Panc1 (cell line): ENCODE measurements at regions not wholly inside any gene's neighbourhood (a gene's known extent, or its start where the extent isn't known, plus 50 kb on each side); places are given as distances from the start of the nearest gene placed in this dataset.

Experiments
- POLR2AphosphoS5 ChIP-seq: IDR thresholded peaks from 2 replicates; pipeline ENCODE4 v1.6.1; 2012; ENCODE audit warnings: mild to moderate bottlenecking, low read depth, low read length, moderate library complexity
- TCF7L2 ChIP-seq: IDR thresholded peaks from 2 replicates; pipeline ENCODE4 v1.6.1; 2011; ENCODE audit warnings: mild to moderate bottlenecking, low read depth, low read length, inconsistent platforms
- TF ChIP-seq, protein P1 (sequence below): fragments of 450-650 bp; IDR thresholded peaks from 2 replicates; pipeline ENCODE4 v1.5.1; 2017; ENCODE audit warnings: mild to moderate bottlenecking

- TF ChIP-seq, protein P1, sequence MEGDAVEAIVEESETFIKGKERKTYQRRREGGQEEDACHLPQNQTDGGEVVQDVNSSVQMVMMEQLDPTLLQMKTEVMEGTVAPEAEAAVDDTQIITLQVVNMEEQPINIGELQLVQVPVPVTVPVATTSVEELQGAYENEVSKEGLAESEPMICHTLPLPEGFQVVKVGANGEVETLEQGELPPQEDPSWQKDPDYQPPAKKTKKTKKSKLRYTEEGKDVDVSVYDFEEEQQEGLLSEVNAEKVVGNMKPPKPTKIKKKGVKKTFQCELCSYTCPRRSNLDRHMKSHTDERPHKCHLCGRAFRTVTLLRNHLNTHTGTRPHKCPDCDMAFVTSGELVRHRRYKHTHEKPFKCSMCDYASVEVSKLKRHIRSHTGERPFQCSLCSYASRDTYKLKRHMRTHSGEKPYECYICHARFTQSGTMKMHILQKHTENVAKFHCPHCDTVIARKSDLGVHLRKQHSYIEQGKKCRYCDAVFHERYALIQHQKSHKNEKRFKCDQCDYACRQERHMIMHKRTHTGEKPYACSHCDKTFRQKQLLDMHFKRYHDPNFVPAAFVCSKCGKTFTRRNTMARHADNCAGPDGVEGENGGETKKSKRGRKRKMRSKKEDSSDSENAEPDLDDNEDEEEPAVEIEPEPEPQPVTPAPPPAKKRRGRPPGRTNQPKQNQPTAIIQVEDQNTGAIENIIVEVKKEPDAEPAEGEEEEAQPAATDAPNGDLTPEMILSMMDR = no peak
- TF ChIP-seq POLR2AphosphoS5 (no peak), TCF7L2 (no peak)
These were observed 583.3 kb downstream of the SATB2 start for GRCh38 chr2:198874472-198874858.
